ENCODE measurements at regions not wholly inside any gene's neighbourhood (a gene's known extent, or its start where the extent isn't known, plus 50 kb on each side); places are given as distances from the start of the nearest gene placed in this dataset.
A peak's percentile ranks its signal among the peaks of the same experiment; 100 is the strongest.

GRCh38 chr17:13293421-13293820 lies 275.6 kb upstream of the ELAC2 start:
- CTCF ChIA-PET: no interaction called here

GRCh38 chr17:13292291-13292690 lies 274.5 kb upstream of the ELAC2 start:
- POLR2A ChIA-PET: no interaction called here
- CTCF ChIA-PET: no interaction called here
- Histone ChIP-seq H3K27ac (ENCODE audit: extremely low read depth, low read depth, low read length) (no peak overlapping the region), H3K9me3 (ENCODE audit: control insufficient read depth, insufficient read depth, low read depth, low read length) (no peaks in the 10 kb centered on the region), H3K4me3 (ENCODE audit: low read depth, low read length) (no peak overlapping the region), H3K36me3 (ENCODE audit: control insufficient read depth in 2 of 2, insufficient read depth in 1 of 2, low read length in 2 of 2) (no peaks in the 10 kb centered on the region), H3K4me1 (ENCODE audit: control insufficient read depth, insufficient read depth, low read length) (no peaks in the 10 kb centered on the region)
- TF ChIP-seq ZNF585B (tag by site-specific recombination; IDR thresholded peaks at IDR 0.05) (no peak), ZNF391 (tag by site-specific recombination; IDR thresholded peaks at IDR 0.05; ENCODE audit: borderline replicate concordance, low read depth) (no peak), ZNF692 (tag by site-specific recombination; IDR thresholded peaks at IDR 0.05) (no peak), ZBTB6 (tag by site-specific recombination; IDR thresholded peaks at IDR 0.05) (no peak)

More at GRCh38 chr17:13293421-13293820, 275.6 kb upstream of the ELAC2 start:
- Histone ChIP-seq H3K4me1 (ENCODE audit: control insufficient read depth, insufficient read depth, low read length) (no peaks in the 10 kb centered on the region), H3K27ac (ENCODE audit: extremely low read depth, low read depth, low read length) (no peak overlapping the region), H3K9me3 (ENCODE audit: control insufficient read depth, insufficient read depth, low read depth, low read length) (no peaks in the 10 kb centered on the region), H3K36me3 (ENCODE audit: control insufficient read depth in 2 of 2, insufficient read depth in 1 of 2, low read length in 2 of 2) (no peaks in the 10 kb centered on the region), H3K4me3 (ENCODE audit: low read depth, low read length) (no peak overlapping the region)
- POLR2A ChIA-PET: no interaction called here
- TF ChIP-seq ZNF561 (tag by site-specific recombination; IDR thresholded peaks at IDR 0.05; ENCODE audit: borderline replicate concordance) (no peak), PRDM1 (tag by site-specific recombination; IDR thresholded peaks at IDR 0.05) (peak; percentile 82), ZNF48 (tag by site-specific recombination; IDR thresholded peaks at IDR 0.05) (no peak), ZNF221 (tag by site-specific recombination; IDR thresholded peaks at IDR 0.05; ENCODE audit: borderline replicate concordance) (no peak), ZNF140 (tag by site-specific recombination; IDR thresholded peaks at IDR 0.05) (no peak), ZNF366 (tag by site-specific recombination; conservative IDR thresholded peaks at IDR 0.05) (peak; percentile 71)

- CTCF ChIA-PET: interaction anchor here (1.0 to 1.1 kb wide), 2 partner anchors 8 to 305 kb away, joined by 3 read pairs; no protein-coding TSS in a partner anchor
- H3K36me3 ChIP-seq (ENCODE audit: control insufficient read depth in 2 of 2, insufficient read depth in 1 of 2, low read length in 2 of 2): no peaks in the 10 kb centered on the region
- no peaks in the 10 kb centered on the region for H3K9me3 ChIP-seq (ENCODE audit: control insufficient read depth, insufficient read depth, low read depth, low read length)
- H3K27ac ChIP-seq (ENCODE audit: extremely low read depth, low read depth, low read length): no peak overlapping the region
- POLR2A ChIA-PET: no interaction called here
- no peak overlapping the region for H3K4me3 ChIP-seq (ENCODE audit: low read depth, low read length)
- H3K4me1 ChIP-seq (ENCODE audit: control insufficient read depth, insufficient read depth, low read length): no peaks in the 10 kb centered on the region
- TF ChIP-seq KLF10 (tag by site-specific recombination; IDR thresholded peaks at IDR 0.05): no peak
- no peak for TF ChIP-seq PRDM2 (tag by site-specific recombination; IDR thresholded peaks at IDR 0.05; ENCODE audit: borderline replicate concordance)
- no peak for TF ChIP-seq ZNF362 (tag by site-specific recombination; IDR thresholded peaks at IDR 0.05)
- TF ChIP-seq ZNF645 (tag by site-specific recombination; IDR thresholded peaks at IDR 0.05): no peak
- TF ChIP-seq PRDM4 (tag by site-specific recombination; IDR thresholded peaks at IDR 0.05): no peak
- TF ChIP-seq ZNF664 (tag by site-specific recombination; IDR thresholded peaks at IDR 0.05): no peak
- no peak for TF ChIP-seq SP2 (tag by site-specific recombination; IDR thresholded peaks at IDR 0.05)
- no peak for TF ChIP-seq SETDB1 (IDR thresholded peaks at IDR 0.05; ENCODE audit: insufficient read length, low read length)
- no peak for TF ChIP-seq ZNF433 (tag by site-specific recombination; IDR thresholded peaks at IDR 0.05; ENCODE audit: low read depth)
Observed at GRCh38 chr17:13288248-13288647, 270.4 kb upstream of the ELAC2 start.
